Activated CD8-positive, alpha-beta T cell treated with anti-CD3 and anti-CD28 coated beads for 36 hours (primary cell): ENCODE measurements at regions not wholly inside any gene's neighbourhood (a gene's known extent, or its start where the extent isn't known, plus 50 kb on each side); places are given as distances from the start of the nearest gene placed in this dataset.

Experiments used
- ATAC-seq: fragments of 200-7000 bp; cut with Tn5 transposase; one replicate; pipeline ENCODE4 v1.10.0; 2021; ENCODE audit warnings: mild to moderate bottlenecking, moderate library complexity
- CTCF ChIA-PET: fragments of 350-600 bp; sonication (Branson Sonifier 250); formaldehyde crosslinking; loops from one replicate; lab custom pipeline; 2021; ENCODE audit warnings: antibody characterized with exemption; lab: Charles Lee
- POLR2A ChIA-PET: fragments of 350-600 bp; sonication (Branson Sonifier 250); formaldehyde crosslinking; loops from one replicate; lab custom pipeline; 2021; ENCODE audit warnings: antibody characterized with exemption; lab: Charles Lee
- DNase-seq: peaks from one replicate; pipeline ENCODE4 v3.0.0-alpha.2; 2020
- H3K27ac Mint-ChIP-seq: one replicate; pipeline ENCODE4 v1.8.0; 2021; ENCODE audit warnings: mild to moderate bottlenecking, mixed read lengths
- H3K27me3 Mint-ChIP-seq: one replicate; pipeline ENCODE4 v1.8.0; 2021; ENCODE audit warnings: mixed read lengths
- H3K36me3 Mint-ChIP-seq: one replicate; pipeline ENCODE4 v1.8.0; 2021; ENCODE audit warnings: low read depth, mixed read lengths
- H3K4me1 Mint-ChIP-seq: one replicate; pipeline ENCODE4 v1.8.0; 2021; ENCODE audit warnings: low read depth, mixed read lengths
- H3K4me3 Mint-ChIP-seq: one replicate; pipeline ENCODE4 v1.8.0; 2021; ENCODE audit warnings: mild to moderate bottlenecking, moderate library complexity, mixed read lengths
- H3K9me3 Mint-ChIP-seq: one replicate; pipeline ENCODE4 v1.8.0; 2021; ENCODE audit warnings: mixed read lengths
- CTCF ChIP-seq: fragments of 200-600 bp; IDR thresholded peaks from one replicate; pipeline ENCODE4 v1.8.0; 2022; ENCODE audit warnings: antibody characterized with exemption, mild to moderate bottlenecking
- intact Hi-C: fragments of 100-400 bp; cut with micrococcal nuclease; formaldehyde crosslinking; loops from one replicate; pipeline ENCODE4 v1.10.0; 2022

GRCh38 chr10:83896219-83896618 lies 243.1 kb upstream of the GHITM start:
- POLR2A ChIA-PET: no interaction called here
- ATAC-seq: no peak

GRCh38 chr10:83897626-83898025 lies 241.7 kb upstream of the GHITM start:
- Mint-ChIP-seq H3K27ac (no peak overlapping the region), H3K27me3 (no peaks in the 10 kb centered on the region), H3K4me3 (no peak overlapping the region), H3K4me1 (no peaks in the 10 kb centered on the region), H3K36me3 (no peaks in the 10 kb centered on the region), H3K9me3 (no peaks in the 10 kb centered on the region)
- DNase-seq: no peak
- no peak for ATAC-seq
- no peak for TF ChIP-seq CTCF
- intact Hi-C loops: no loop called here
- CTCF ChIA-PET: no interaction called here
- POLR2A ChIA-PET: interaction anchor here (0.6 kb wide), 1 partner anchor 176 kb away, joined by 3 read pairs; no protein-coding TSS in a partner anchor

More at GRCh38 chr10:83896219-83896618, 243.1 kb upstream of the GHITM start:
- peaks cover 2% of the 10 kb centered on the region for H3K27me3 Mint-ChIP-seq
- H3K27ac Mint-ChIP-seq: no peak overlapping the region
- no peak for DNase-seq
- intact Hi-C loops: no loop called here
- H3K4me1 Mint-ChIP-seq: no peaks in the 10 kb centered on the region
- H3K4me3 Mint-ChIP-seq: no peak overlapping the region
- H3K9me3 Mint-ChIP-seq: no peaks in the 10 kb centered on the region
- no peak for TF ChIP-seq CTCF
- H3K36me3 Mint-ChIP-seq: no peaks in the 10 kb centered on the region
- CTCF ChIA-PET: no interaction called here

- TF ChIP-seq CTCF: no peak
- no peak overlapping the region for H3K27ac Mint-ChIP-seq
- no peak overlapping the region for H3K4me3 Mint-ChIP-seq
- intact Hi-C loops: no loop called here
- no peaks in the 10 kb centered on the region for H3K9me3 Mint-ChIP-seq
- H3K27me3 Mint-ChIP-seq: peaks cover 2% of the 10 kb centered on the region
- no peaks in the 10 kb centered on the region for H3K4me1 Mint-ChIP-seq
- DNase-seq: no peak
- ATAC-seq: no peak
- POLR2A ChIA-PET: no interaction called here
- CTCF ChIA-PET: interaction anchor here (1.2 kb wide), 1 partner anchor 37 kb away, joined by 4 read pairs; no protein-coding TSS in a partner anchor
- H3K36me3 Mint-ChIP-seq: no peaks in the 10 kb centered on the region
These were observed 230.8 kb upstream of the GHITM start for GRCh38 chr10:83908506-83908905.

GRCh38 chr10:83909001-83909400 lies 230.3 kb upstream of the GHITM start:
- TF ChIP-seq CTCF: no peak
- Mint-ChIP-seq H3K4me1 (no peaks in the 10 kb centered on the region), H3K9me3 (no peaks in the 10 kb centered on the region), H3K27me3 (peaks cover 2% of the 10 kb centered on the region), H3K4me3 (no peak overlapping the region), H3K27ac (no peak overlapping the region), H3K36me3 (no peaks in the 10 kb centered on the region)
- intact Hi-C loops: no loop called here
- ATAC-seq: no peak
- no peak for DNase-seq
- ChIA-PET CTCF (no interaction called here), POLR2A (no interaction called here)

GRCh38 chr10:83915801-83916200 lies 223.5 kb upstream of the GHITM start:
- no peak overlapping the region for H3K4me3 Mint-ChIP-seq
- POLR2A ChIA-PET: no interaction called here
- intact Hi-C loops: no loop called here
- H3K36me3 Mint-ChIP-seq: no peaks in the 10 kb centered on the region
- no peaks in the 10 kb centered on the region for H3K9me3 Mint-ChIP-seq
- ATAC-seq (no peak), DNase-seq (no peak)
- H3K27me3 Mint-ChIP-seq: no peaks in the 10 kb centered on the region
- H3K4me1 Mint-ChIP-seq: no peaks in the 10 kb centered on the region
- no peak for TF ChIP-seq CTCF
- no peak overlapping the region for H3K27ac Mint-ChIP-seq
- CTCF ChIA-PET: no interaction called here
